ENCODE measurements at regions not wholly inside any gene's neighbourhood (a gene's known extent, or its start where the extent isn't known, plus 50 kb on each side); places are given as distances from the start of the nearest gene placed in this dataset.

DNA sequence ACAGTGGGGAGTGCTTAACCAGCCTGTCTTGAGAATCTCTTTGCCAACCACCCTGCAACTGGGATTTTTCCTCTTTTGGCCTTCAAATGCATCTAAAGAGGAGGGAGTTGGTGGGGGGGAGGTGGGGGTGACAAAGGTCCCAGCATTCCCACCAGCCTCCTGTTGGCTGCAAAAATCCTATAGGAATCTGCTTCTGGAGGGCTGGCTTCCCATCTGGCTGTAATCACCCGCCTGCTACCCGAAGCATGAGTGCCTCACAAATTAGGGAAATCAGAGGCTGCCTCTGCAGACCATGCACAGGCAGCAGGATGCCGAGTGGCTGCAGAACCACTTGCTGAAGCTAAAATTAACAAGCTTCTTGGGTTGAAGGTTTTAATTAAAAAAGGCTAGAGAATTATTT, 73.9 kb upstream of the WSCD2 start:
- TF ChIP-seq SP1 (IDR thresholded peaks at IDR 0.05; ENCODE audit: low read depth): no peak
- TF ChIP-seq EGR1 (IDR thresholded peaks at IDR 0.05; ENCODE audit: low read depth): no peak
- TF ChIP-seq POLR2A (IDR thresholded peaks at IDR 0.05; ENCODE audit: borderline replicate concordance, extremely low read depth, insufficient read depth, insufficient read length): no peak
- TF ChIP-seq EZH2 (IDR thresholded peaks at IDR 0.05): no peak
- TF ChIP-seq, protein P1, sequence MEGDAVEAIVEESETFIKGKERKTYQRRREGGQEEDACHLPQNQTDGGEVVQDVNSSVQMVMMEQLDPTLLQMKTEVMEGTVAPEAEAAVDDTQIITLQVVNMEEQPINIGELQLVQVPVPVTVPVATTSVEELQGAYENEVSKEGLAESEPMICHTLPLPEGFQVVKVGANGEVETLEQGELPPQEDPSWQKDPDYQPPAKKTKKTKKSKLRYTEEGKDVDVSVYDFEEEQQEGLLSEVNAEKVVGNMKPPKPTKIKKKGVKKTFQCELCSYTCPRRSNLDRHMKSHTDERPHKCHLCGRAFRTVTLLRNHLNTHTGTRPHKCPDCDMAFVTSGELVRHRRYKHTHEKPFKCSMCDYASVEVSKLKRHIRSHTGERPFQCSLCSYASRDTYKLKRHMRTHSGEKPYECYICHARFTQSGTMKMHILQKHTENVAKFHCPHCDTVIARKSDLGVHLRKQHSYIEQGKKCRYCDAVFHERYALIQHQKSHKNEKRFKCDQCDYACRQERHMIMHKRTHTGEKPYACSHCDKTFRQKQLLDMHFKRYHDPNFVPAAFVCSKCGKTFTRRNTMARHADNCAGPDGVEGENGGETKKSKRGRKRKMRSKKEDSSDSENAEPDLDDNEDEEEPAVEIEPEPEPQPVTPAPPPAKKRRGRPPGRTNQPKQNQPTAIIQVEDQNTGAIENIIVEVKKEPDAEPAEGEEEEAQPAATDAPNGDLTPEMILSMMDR (IDR thresholded peaks at IDR 0.05 in 2 of 3, conservative IDR thresholded peaks at IDR 0.05 in 1 of 3; ENCODE audit: borderline replicate concordance in 1 of 3, insufficient read depth in 1 of 3, low read depth in 2 of 3, low read length in 2 of 3): no peak
- TF ChIP-seq ELF1 (IDR thresholded peaks at IDR 0.05; ENCODE audit: borderline replicate concordance, low read depth): no peak
- TF ChIP-seq YY1 (IDR thresholded peaks at IDR 0.05; ENCODE audit: extremely low read depth, insufficient replicate concordance, low read depth, low read length): no peak
- TF ChIP-seq, protein P2, sequence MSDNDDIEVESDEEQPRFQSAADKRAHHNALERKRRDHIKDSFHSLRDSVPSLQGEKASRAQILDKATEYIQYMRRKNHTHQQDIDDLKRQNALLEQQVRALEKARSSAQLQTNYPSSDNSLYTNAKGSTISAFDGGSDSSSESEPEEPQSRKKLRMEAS (IDR thresholded peaks at IDR 0.05): no peak
- TF ChIP-seq POLR2AphosphoS5 (IDR thresholded peaks at IDR 0.05; ENCODE audit: low read depth, low read length): no peak

Measured in HCT116 (cell line).